B cell (primary cell): ENCODE measurements at regions not wholly inside any gene's neighbourhood (a gene's known extent, or its start where the extent isn't known, plus 50 kb on each side); places are given as distances from the start of the nearest gene placed in this dataset.

Experiments used
- ATAC-seq: fragments of 200-7000 bp; cut with Tn5 transposase; one replicate; pipeline ENCODE4 v1.10.0; 2021; ENCODE audit warnings: low read depth, mild to moderate bottlenecking, moderate number of reproducible peaks, moderate library complexity
- CTCF ChIA-PET: fragments of 350-600 bp; sonication (Branson Sonifier 250); formaldehyde crosslinking; loops from one replicate; lab custom pipeline; 2021; ENCODE audit warnings: antibody characterized with exemption, inconsistent platforms; lab: Charles Lee
- POLR2A ChIA-PET: fragments of 350-600 bp; sonication (Branson Sonifier 250); formaldehyde crosslinking; loops from one replicate; lab custom pipeline; 2021; ENCODE audit warnings: antibody characterized with exemption; lab: Charles Lee
- DNase-seq: peaks from one replicate; pipeline ENCODE4 v3.0.0; 2013
- H2AFZ ChIP-seq: 2 replicates; pipeline ENCODE4 v1.6.1; 2012; ENCODE audit warnings: mild to moderate bottlenecking, low read depth, low read length; ENCODE audit not compliant: insufficient read depth, poor library complexity, severe bottlenecking
- H3K27ac ChIP-seq, 2 donors: 1 replicate in 1 of 2; 2 replicates in 1 of 2; pipeline ENCODE4 v1.5.1; 2012 to 2013; ENCODE audit warnings: low read length in 2 of 2, mild to moderate bottlenecking in 2 of 2, moderate library complexity in 1 of 2
- H3K27me3 ChIP-seq, 4 experiments: fragments of 200-600 bp in 1 of 4; sonication (generic) in 1 of 4; replicated peaks in 1 of 4; 1 replicate in 2 of 4; 2 replicates in 2 of 4; pipeline versions ENCODE4 v1.6.1 to v1.7.0; 2013 to 2016; ENCODE audit warnings: low read length in 3 of 4, mild to moderate bottlenecking in 2 of 4, mixed read lengths in 1 of 4, moderate library complexity in 1 of 4; ENCODE audit not compliant: insufficient read depth in 4 of 4, control insufficient read depth in 3 of 4; ENCODE audit errors: control extremely low read depth in 1 of 4
- H3K36me3 ChIP-seq, 2 experiments: replicated peaks in 1 of 2; 1 replicate in 1 of 2; 2 replicates in 1 of 2; pipeline versions ENCODE4 v1.6.1 to v1.7.1; 2013; ENCODE audit warnings: low read length in 1 of 2; ENCODE audit not compliant: insufficient read depth in 2 of 2, control insufficient read depth in 1 of 2; ENCODE audit errors: control extremely low read depth in 1 of 2, extremely low read depth in 1 of 2
- H3K4me1 ChIP-seq, 2 donors: fragments of 200-600 bp in 1 of 2; sonication (generic) in 1 of 2; 1 replicate in 1 of 2; 2 replicates in 1 of 2; pipeline versions ENCODE4 v1.5.1 to v1.6.1; 2013 to 2017; ENCODE audit warnings: low read length in 2 of 2; ENCODE audit not compliant: control insufficient read depth in 2 of 2, insufficient read depth in 2 of 2
- H3K4me2 ChIP-seq: replicated peaks from 2 replicates; pipeline ENCODE3; 2012; ENCODE audit warnings: mild to moderate bottlenecking, low read depth, low read length; ENCODE audit not compliant: poor library complexity, severe bottlenecking
- H3K4me3 ChIP-seq, 5 experiments: fragments of 200-600 bp in 1 of 5; sonication (generic) in 1 of 5; 1 replicate in 3 of 5; 2 replicates in 2 of 5; pipeline versions ENCODE4 v1.5.1 to v1.7.0; 2011 to 2016; ENCODE audit warnings: low read length in 4 of 5, mild to moderate bottlenecking in 4 of 5, low read depth in 2 of 5, control low read depth in 1 of 5, moderate library complexity in 1 of 5; ENCODE audit not compliant: insufficient read depth in 1 of 5; ENCODE audit errors: control extremely low read depth in 1 of 5, extremely low read depth in 1 of 5
- H3K79me2 ChIP-seq: fragments of 200-600 bp; sonication (generic); one replicate; pipeline ENCODE4 v1.6.0; 2016; ENCODE audit warnings: low read length; ENCODE audit not compliant: control insufficient read depth, insufficient read depth
- H3K9ac ChIP-seq: fragments of 200-600 bp; sonication (generic); 2 replicates; pipeline ENCODE4 v1.6.1; 2017; ENCODE audit warnings: mild to moderate bottlenecking, low read length, moderate library complexity
- H3K9me3 ChIP-seq, 3 donors: one replicate each; pipeline versions ENCODE4 v1.6.1 to v1.7.1; 2013; ENCODE audit warnings: low read length in 2 of 3; ENCODE audit not compliant: control insufficient read depth in 2 of 3, insufficient read depth in 1 of 3; ENCODE audit errors: control extremely low read depth in 1 of 3
- H4K20me1 ChIP-seq: 2 replicates; pipeline ENCODE4 v1.6.0; 2012; ENCODE audit warnings: mild to moderate bottlenecking, low read length; ENCODE audit not compliant: insufficient read depth, control insufficient read depth, poor library complexity, severe bottlenecking
- H3K27ac Mint-ChIP-seq: one replicate; pipeline ENCODE4 v1.8.0; 2021; ENCODE audit warnings: mixed read lengths
- H3K27me3 Mint-ChIP-seq: one replicate; pipeline ENCODE4 v1.8.0; 2021; ENCODE audit warnings: mixed read lengths
- H3K4me1 Mint-ChIP-seq: one replicate; pipeline ENCODE4 v1.8.0; 2021; ENCODE audit warnings: mixed read lengths
- H3K4me3 Mint-ChIP-seq: one replicate; pipeline ENCODE4 v1.8.0; 2021; ENCODE audit warnings: mixed read lengths
- H3K9me3 Mint-ChIP-seq: one replicate; pipeline ENCODE4 v1.8.0; 2022; ENCODE audit warnings: mixed read lengths; ENCODE audit not compliant: insufficient read depth
- CTCF ChIP-seq: fragments of 200-600 bp; IDR thresholded peaks from one replicate; pipeline ENCODE4 v1.8.0; 2022; ENCODE audit warnings: antibody characterized with exemption, mild to moderate bottlenecking
- EZH2 ChIP-seq: IDR thresholded peaks from 2 replicates; pipeline ENCODE4 v1.6.1; 2012; ENCODE audit warnings: borderline replicate concordance, low read depth, mild to moderate bottlenecking, moderate library complexity, low read length; ENCODE audit not compliant: insufficient read depth, poor library complexity, severe bottlenecking
- WGBS: methylation state at CpG from one replicate; pipeline ENCODE4 v1.1.5; 2013; ENCODE audit warnings: missing lambda C conversion rate; ENCODE audit not compliant: insufficient coverage; 5-methylcytosine and 5-hydroxymethylcytosine counted together
- intact Hi-C: fragments of 100-400 bp; cut with micrococcal nuclease; formaldehyde crosslinking; loops from one replicate; pipeline ENCODE4 v1.10.0; 2022

- no peak overlapping the region for H3K4me3 Mint-ChIP-seq
- DNase-seq: no peak
- H3K79me2 ChIP-seq: no peaks in the 10 kb centered on the region
- no peak overlapping the region for H3K4me3 ChIP-seq
- no peaks in the 10 kb centered on the region for H3K27me3 ChIP-seq
- TF ChIP-seq EZH2 (no peak), CTCF (no peak)
- no peak overlapping the region for H3K27ac Mint-ChIP-seq
- ChIA-PET POLR2A (no interaction called here), CTCF (no interaction called here)
- H3K27me3 Mint-ChIP-seq: no peaks in the 10 kb centered on the region
- H3K4me2 ChIP-seq: no peak overlapping the region
- H4K20me1 ChIP-seq: no peaks in the 10 kb centered on the region
- no peak overlapping the region for H3K27ac ChIP-seq
- H3K36me3 ChIP-seq: no peaks in the 10 kb centered on the region
- intact Hi-C loops: no loop called here
- no peaks in the 10 kb centered on the region for H3K4me1 Mint-ChIP-seq
- H3K4me1 ChIP-seq: no peaks in the 10 kb centered on the region
- no peak for ATAC-seq
- H3K9ac ChIP-seq: no peak overlapping the region
- no peaks in the 10 kb centered on the region for H3K9me3 Mint-ChIP-seq
- H2AFZ ChIP-seq: no peak overlapping the region
- no peaks in the 10 kb centered on the region for H3K9me3 ChIP-seq
Measured at GRCh38 chr18:65403534-65403933, 347.3 kb upstream of the CDH7 start.

- POLR2A ChIA-PET: no interaction called here
- intact Hi-C loops: no loop called here
- no peak overlapping the region for H3K27ac ChIP-seq
Measured at GRCh38 chr18:65399091-65399490, 351.7 kb upstream of the CDH7 start.

More at GRCh38 chr18:65399091-65399490, 351.7 kb upstream of the CDH7 start:
- CTCF ChIA-PET: no interaction called here
- Mint-ChIP-seq H3K27me3 (no peaks in the 10 kb centered on the region), H3K27ac (no peak overlapping the region), H3K4me1 (no peaks in the 10 kb centered on the region), H3K4me3 (no peak overlapping the region), H3K9me3 (peaks cover 3% of the 10 kb centered on the region)
- no peaks in the 10 kb centered on the region for H3K4me1 ChIP-seq
- H4K20me1 ChIP-seq: no peaks in the 10 kb centered on the region
- H3K36me3 ChIP-seq: no peaks in the 10 kb centered on the region
- H3K9ac ChIP-seq: no peak overlapping the region
- no peaks in the 10 kb centered on the region for H3K9me3 ChIP-seq
- no peak overlapping the region for H2AFZ ChIP-seq
- no peak overlapping the region for H3K4me2 ChIP-seq
- TF ChIP-seq EZH2 (no peak), CTCF (no peak)
- no peak overlapping the region for H3K4me3 ChIP-seq
- H3K79me2 ChIP-seq: no peaks in the 10 kb centered on the region
- no CpG with 5 or more reads among the region's 1 CpG for WGBS
- DNase-seq (no peak), ATAC-seq (no peak)
- no peaks in the 10 kb centered on the region for H3K27me3 ChIP-seq
